ENCODE measurements at regions not wholly inside any gene's neighbourhood (a gene's known extent, or its start where the extent isn't known, plus 50 kb on each side); places are given as distances from the start of the nearest gene placed in this dataset.

DNA sequence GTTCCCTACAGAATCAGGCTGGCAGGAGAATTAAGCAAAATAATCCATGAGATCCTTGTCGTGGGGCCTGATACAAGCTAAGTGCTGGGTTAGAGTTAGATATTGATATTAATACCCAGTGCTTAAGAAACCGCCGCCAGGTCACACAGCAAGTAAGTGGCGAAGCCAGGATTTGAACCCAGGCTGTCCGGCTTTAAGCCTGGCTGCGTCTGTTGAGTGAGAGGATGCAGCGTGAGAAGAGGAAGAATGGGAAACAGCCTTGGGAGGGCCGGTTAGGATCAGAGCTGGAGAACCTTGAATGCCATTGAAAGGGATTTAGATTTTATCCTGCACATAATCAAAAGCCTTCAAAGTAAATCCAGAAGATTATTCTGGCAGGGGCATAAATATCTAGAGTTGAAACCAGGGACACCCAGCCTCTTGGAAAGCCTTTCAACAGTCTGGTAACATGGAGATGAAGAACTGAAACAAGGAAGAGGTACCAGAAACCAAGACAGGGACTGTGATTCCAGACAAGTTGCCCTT, 64.8 kb upstream of the HELT start:
- TF ChIP-seq, protein P1, sequence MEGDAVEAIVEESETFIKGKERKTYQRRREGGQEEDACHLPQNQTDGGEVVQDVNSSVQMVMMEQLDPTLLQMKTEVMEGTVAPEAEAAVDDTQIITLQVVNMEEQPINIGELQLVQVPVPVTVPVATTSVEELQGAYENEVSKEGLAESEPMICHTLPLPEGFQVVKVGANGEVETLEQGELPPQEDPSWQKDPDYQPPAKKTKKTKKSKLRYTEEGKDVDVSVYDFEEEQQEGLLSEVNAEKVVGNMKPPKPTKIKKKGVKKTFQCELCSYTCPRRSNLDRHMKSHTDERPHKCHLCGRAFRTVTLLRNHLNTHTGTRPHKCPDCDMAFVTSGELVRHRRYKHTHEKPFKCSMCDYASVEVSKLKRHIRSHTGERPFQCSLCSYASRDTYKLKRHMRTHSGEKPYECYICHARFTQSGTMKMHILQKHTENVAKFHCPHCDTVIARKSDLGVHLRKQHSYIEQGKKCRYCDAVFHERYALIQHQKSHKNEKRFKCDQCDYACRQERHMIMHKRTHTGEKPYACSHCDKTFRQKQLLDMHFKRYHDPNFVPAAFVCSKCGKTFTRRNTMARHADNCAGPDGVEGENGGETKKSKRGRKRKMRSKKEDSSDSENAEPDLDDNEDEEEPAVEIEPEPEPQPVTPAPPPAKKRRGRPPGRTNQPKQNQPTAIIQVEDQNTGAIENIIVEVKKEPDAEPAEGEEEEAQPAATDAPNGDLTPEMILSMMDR (IDR thresholded peaks at IDR 0.05; ENCODE audit: low read depth, low read length) = no peak
- TF ChIP-seq EZH2phosphoT487 (IDR thresholded peaks at IDR 0.05; ENCODE audit: low read depth) = no peak

All from OCI-LY3 (cell line).